GM12878 (cell line): ENCODE measurements at regions not wholly inside any gene's neighbourhood (a gene's known extent, or its start where the extent isn't known, plus 50 kb on each side); places are given as distances from the start of the nearest gene placed in this dataset.

Experiments used
- ATAC-seq: fragments of 200-7000 bp; cut with Tn5 transposase; 3 replicates; pipeline ENCODE4 v1.9.1; 2020; ENCODE audit warnings: mild to moderate bottlenecking, moderate library complexity
- BruUV-seq: library from RNA; stranded (reverse); fragments of 400-500 nt; replicated peaks from 2 replicates; lab custom pipeline; 2021; lab: Mats Ljungman, UMichigan
- CTCF ChIA-PET: fragments of 300-600 bp; sonication (Branson Sonifier 250); formaldehyde crosslinking; extraction: SDS; loops from one replicate; lab custom pipeline; 2021; ENCODE audit warnings: inconsistent platforms; lab: Yijun Ruan, JAX
- POLR2A ChIA-PET: fragments of 350-600 bp; formaldehyde crosslinking; extraction: SDS; loops from one replicate; lab custom pipeline; 2021; ENCODE audit warnings: inconsistent platforms; lab: Charles Lee
- RAD21 ChIA-PET: fragments of 300-600 bp; sonication (Branson Sonifier 250); formaldehyde crosslinking; loops from one replicate; lab custom pipeline; 2023; ENCODE audit warnings: antibody characterized with exemption; ENCODE audit not compliant: unreplicated experiment; lab: Charles Lee
- SMC1A ChIA-PET: fragments of 300-600 bp; sonication (Branson Sonifier 250); formaldehyde crosslinking; loops from one replicate; lab custom pipeline; 2023; ENCODE audit not compliant: unreplicated experiment, uncharacterized antibody; lab: Charles Lee
- DNase-seq: peaks from one replicate; pipeline ENCODE4 v3.0.0-alpha.2; 2011; ENCODE audit warnings: low read depth, low spot score
- FAIRE-seq: peaks from 3 replicates; lab custom pipeline; 2011; peaks lifted over from hg19 to GRCh38; lab: Jason Lieb, UNC
- H2AFZ ChIP-seq: 2 replicates; pipeline ENCODE4 v1.6.0; 2011; ENCODE audit warnings: low read depth, low read length, control low read depth; ENCODE audit not compliant: control insufficient read depth
- H3K27ac ChIP-seq: 2 replicates; pipeline ENCODE4 v1.5.1; 2011; ENCODE audit warnings: control low read depth; ENCODE audit not compliant: control insufficient read depth, insufficient read depth
- H3K27me3 ChIP-seq, 2 experiments: replicated peaks in 1 of 2; 2 replicates each; pipeline versions ENCODE4 v1.6.0 to v1.6.1; 2011; ENCODE audit warnings: low read length in 1 of 2; ENCODE audit not compliant: control insufficient read depth in 2 of 2, insufficient read depth in 2 of 2
- H3K36me3 ChIP-seq, 2 experiments: 2 replicates each; pipeline ENCODE4 v1.5.1; 2011; ENCODE audit warnings: low read length in 1 of 2; ENCODE audit not compliant: control insufficient read depth in 2 of 2, insufficient read depth in 2 of 2
- H3K4me1 ChIP-seq: 2 replicates; pipeline ENCODE4 v1.6.1; 2011; ENCODE audit warnings: mild to moderate bottlenecking, low read length, moderate library complexity, mixed read lengths; ENCODE audit not compliant: control insufficient read depth, insufficient read depth
- H3K4me2 ChIP-seq: 2 replicates; pipeline ENCODE4 v1.6.0; 2011; ENCODE audit warnings: control low read depth; ENCODE audit not compliant: control insufficient read depth, insufficient read depth
- H3K4me3 ChIP-seq: fragments of 200-600 bp; sonication (generic); 2 replicates; pipeline ENCODE4 v1.5.1; 2016
- H3K79me2 ChIP-seq: 2 replicates; pipeline ENCODE4 v1.6.0; 2011; ENCODE audit warnings: low read length; ENCODE audit not compliant: control insufficient read depth, insufficient read depth
- H3K9ac ChIP-seq: 2 replicates; pipeline ENCODE4 v1.8.0; 2011; ENCODE audit warnings: low read length, control low read depth, mixed read lengths; ENCODE audit not compliant: control insufficient read depth, insufficient read depth
- H3K9me3 ChIP-seq: replicated peaks from 3 replicates; pipeline ENCODE4 v1.5.1; 2011; ENCODE audit warnings: mild to moderate bottlenecking, low read length; ENCODE audit not compliant: control insufficient read depth, insufficient read depth
- H4K20me1 ChIP-seq: 2 replicates; pipeline ENCODE4 v1.6.0; 2011; ENCODE audit not compliant: control insufficient read depth, insufficient read depth
- BACH1 ChIP-seq: fragments of 450-650 bp; IDR thresholded peaks from 2 replicates; pipeline ENCODE4 v1.6.1; 2017; ENCODE audit warnings: mild to moderate bottlenecking, borderline replicate concordance
- CHD2 ChIP-seq: IDR thresholded peaks from 2 replicates; pipeline ENCODE4 v1.6.1; 2011; ENCODE audit warnings: low read depth, low read length, improper control_type of control experiment, borderline replicate concordance
- CREM ChIP-seq: IDR thresholded peaks from 2 replicates; pipeline ENCODE4 v1.6.1; 2014; ENCODE audit warnings: antibody characterized with exemption, low read depth
- HDAC6 ChIP-seq: fragments of 200-600 bp; sonication (generic); IDR thresholded peaks from one replicate; pipeline ENCODE4 v1.8.0; 2017; ENCODE audit warnings: antibody characterized with exemption; ENCODE audit not compliant: unreplicated experiment
- JUNB ChIP-seq: IDR thresholded peaks from 2 replicates; pipeline ENCODE4 v1.6.1; 2016; ENCODE audit warnings: antibody characterized with exemption, mild to moderate bottlenecking
- NBN ChIP-seq: fragments of 450-650 bp; IDR thresholded peaks from 2 replicates; pipeline ENCODE4 v1.6.1; 2016
- NFXL1 ChIP-seq: fragments of 450-650 bp; IDR thresholded peaks from 2 replicates; pipeline ENCODE4 v1.6.1; 2017; ENCODE audit warnings: antibody characterized with exemption, mild to moderate bottlenecking, borderline replicate concordance
- NR2F1 ChIP-seq: fragments of 450-650 bp; conservative IDR thresholded peaks from 2 replicates; pipeline ENCODE4 v1.6.1; 2017; ENCODE audit warnings: mild to moderate bottlenecking
- PRDM15 ChIP-seq: fragments of 450-650 bp; formaldehyde crosslinking; IDR thresholded peaks from 2 replicates; pipeline ENCODE4 v1.4.0; 2020; ENCODE audit warnings: mild to moderate bottlenecking, moderate library complexity
- RFX5 ChIP-seq: IDR thresholded peaks from 2 replicates; pipeline ENCODE4 v1.6.1; 2011; ENCODE audit warnings: low read depth, low read length, improper control_type of control experiment
- SIX5 ChIP-seq: IDR thresholded peaks from 2 replicates; pipeline ENCODE4 v1.6.1; 2011; ENCODE audit warnings: mild to moderate bottlenecking, low read depth, low read length, moderate library complexity; ENCODE audit not compliant: severe bottlenecking
- WGBS: methylation state at CpG from one replicate; pipeline ENCODE4 v1.1.6; 2016; ENCODE audit warnings: low lambda C conversion rate; ENCODE audit not compliant: insufficient replicate concordance, insufficient coverage; ENCODE audit errors: missing lambda C conversion rate; 5-methylcytosine and 5-hydroxymethylcytosine counted together
- in situ Hi-C: fragments of 300-500 bp; cut with MboI; formaldehyde crosslinking; loops from 9 replicates; pipeline ENCODE4 v1.14.3; 2018; ENCODE audit warnings: mixed read lengths
- intact Hi-C: fragments of 100-400 bp; cut with micrococcal nuclease; formaldehyde crosslinking; loops from one replicate; pipeline ENCODE4 v1.14.2; 2022; ENCODE audit not compliant: unreplicated experiment

- no peak for TF ChIP-seq PRDM15
- TF ChIP-seq BACH1: no peak
These were observed 88.1 kb upstream of the DIO3 start (continued) for GRCh38 chr14:101473045-101473729.

DNA sequence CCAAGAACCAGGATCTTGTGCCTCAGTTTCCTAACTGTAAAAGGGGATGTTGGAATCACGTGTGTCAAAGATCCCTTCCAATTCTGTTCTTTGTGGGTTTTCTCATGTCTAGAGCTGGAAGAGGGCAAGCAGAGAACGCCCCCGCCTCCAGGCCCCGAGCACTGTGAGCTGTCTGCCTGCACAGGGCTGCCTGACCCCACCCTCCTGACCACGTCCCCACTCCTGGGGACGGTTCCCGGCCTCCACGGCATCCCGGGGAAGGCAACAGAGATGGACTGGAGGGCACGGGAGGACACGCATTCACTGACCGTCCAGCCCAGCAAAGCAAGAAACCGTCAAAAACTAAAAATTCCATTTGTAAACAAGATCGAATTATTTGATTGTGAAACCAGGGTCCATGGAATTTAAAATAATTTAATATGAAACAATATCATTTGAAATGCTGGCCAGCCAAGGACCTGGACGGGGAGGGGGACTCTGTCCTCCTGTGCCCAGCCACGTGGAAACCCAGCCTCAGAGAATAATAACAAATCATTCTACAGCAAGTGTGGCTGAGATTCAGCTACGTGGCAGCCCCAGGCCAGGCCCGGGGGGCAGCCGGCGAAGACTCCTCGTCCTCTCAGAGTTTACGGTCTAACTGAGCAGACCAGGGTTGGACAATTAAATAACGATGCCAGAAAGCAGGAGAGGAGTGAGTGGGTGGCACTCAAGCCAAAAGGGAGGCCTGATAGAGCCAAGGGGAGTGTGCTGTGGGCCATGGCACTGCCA is 87.3 kb upstream of the DIO3 start:
- FAIRE-seq: no peak
- BruUV-seq: no TSS peak

More for the DNA sequence above, 87.3 kb upstream of the DIO3 start:
- H2AFZ ChIP-seq: no peak overlapping the region
- TF ChIP-seq NBN: no peak
- no peak for TF ChIP-seq HDAC6
- no peak for TF ChIP-seq RFX5
- no peak for TF ChIP-seq NR2F1
- no peak for TF ChIP-seq CREM
- TF ChIP-seq CHD2: no peak
- no peak for TF ChIP-seq JUNB
- no peak for TF ChIP-seq NFXL1
- TF ChIP-seq SIX5: no peak
- ChIA-PET SMC1A (interaction anchor here (0.7 kb wide), 1 partner anchor 624 kb away, joined by 3 read pairs; no protein-coding TSS in a partner anchor), POLR2A (no interaction called here), CTCF (no interaction called here), RAD21 (no interaction called here)
- no peak for ATAC-seq
- DNase-seq: no peak
- in situ Hi-C loops (no loop called here), intact Hi-C loops (no loop called here)
- H3K4me3 ChIP-seq: no peak overlapping the region
- no peaks in the 10 kb centered on the region for H4K20me1 ChIP-seq
- no peaks in the 10 kb centered on the region for H3K36me3 ChIP-seq
- H3K27me3 ChIP-seq: no peaks in the 10 kb centered on the region
- 37% methylated on average over 23 of the region's 23 CpGs for WGBS
- H3K4me1 ChIP-seq: no peaks in the 10 kb centered on the region
- H3K79me2 ChIP-seq: no peaks in the 10 kb centered on the region
- no peak overlapping the region for H3K4me2 ChIP-seq
- no peaks in the 10 kb centered on the region for H3K9me3 ChIP-seq
- H3K9ac ChIP-seq: no peak overlapping the region
- no peak overlapping the region for H3K27ac ChIP-seq
